ENCODE measurements at regions not wholly inside any gene's neighbourhood (a gene's known extent, or its start where the extent isn't known, plus 50 kb on each side); places are given as distances from the start of the nearest gene placed in this dataset.
A peak's percentile ranks its signal among the peaks of the same experiment; 100 is the strongest.

DNA sequence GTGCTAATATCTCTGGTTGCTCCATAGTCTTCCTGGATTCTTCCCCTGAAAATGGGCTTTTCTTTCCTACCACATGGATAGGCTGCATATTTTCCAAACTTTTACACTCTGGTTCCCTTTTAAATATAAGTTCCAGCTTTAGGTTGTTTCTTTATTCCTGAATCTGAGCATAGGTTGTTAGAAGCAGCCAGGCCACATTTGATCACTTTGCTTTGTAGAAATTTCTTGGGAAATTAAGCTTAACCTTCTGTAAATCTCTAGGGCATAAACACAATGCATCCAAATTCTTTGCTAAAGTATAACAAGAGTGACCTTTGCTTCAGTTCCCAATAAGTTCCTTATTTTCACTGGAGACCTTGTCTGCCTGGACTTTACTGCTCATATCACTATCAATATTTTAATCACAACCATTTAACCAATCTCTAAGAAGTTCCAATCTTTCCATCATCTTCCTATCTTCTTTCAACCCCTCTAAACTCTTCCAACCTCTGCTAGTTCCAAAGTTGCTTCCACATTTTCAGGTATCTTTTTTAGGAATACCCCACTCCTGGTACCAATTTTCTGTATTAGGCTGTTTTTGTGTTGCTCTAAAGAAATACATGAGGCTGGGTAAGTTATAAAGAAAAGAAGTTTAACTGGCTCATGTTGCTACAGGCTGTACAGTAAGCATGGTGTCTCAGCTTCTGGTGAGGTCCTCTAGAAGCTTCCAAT lies 389.6 kb upstream of the HS6ST1 start:
- DNase-seq (ENCODE audit: low spot score): no peak
- intact Hi-C loops (cut with DNase I): no loop called here

DNA sequence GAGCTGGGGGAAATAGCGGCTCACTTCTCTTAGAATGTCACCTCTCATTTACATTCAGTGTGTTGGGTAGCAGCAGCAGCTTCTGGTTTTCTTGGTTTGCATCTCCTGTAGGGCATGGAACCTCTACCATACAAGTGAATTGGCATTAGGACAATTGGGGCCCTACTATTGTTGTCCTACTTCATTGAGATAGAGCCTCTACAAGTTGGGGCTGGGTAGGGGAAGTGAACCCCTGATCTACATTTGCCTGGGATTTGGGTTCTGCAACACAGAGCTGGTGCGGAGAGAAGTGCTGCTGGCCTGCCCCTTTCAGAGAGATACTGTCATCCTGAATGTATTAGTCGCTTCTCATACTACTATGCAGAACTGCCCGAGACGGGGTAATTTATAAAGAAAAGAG lies 391.6 kb upstream of the HS6ST1 start:
- DNase-seq (ENCODE audit: low spot score): no peak
- intact Hi-C loops (cut with DNase I): no loop called here

DNA sequence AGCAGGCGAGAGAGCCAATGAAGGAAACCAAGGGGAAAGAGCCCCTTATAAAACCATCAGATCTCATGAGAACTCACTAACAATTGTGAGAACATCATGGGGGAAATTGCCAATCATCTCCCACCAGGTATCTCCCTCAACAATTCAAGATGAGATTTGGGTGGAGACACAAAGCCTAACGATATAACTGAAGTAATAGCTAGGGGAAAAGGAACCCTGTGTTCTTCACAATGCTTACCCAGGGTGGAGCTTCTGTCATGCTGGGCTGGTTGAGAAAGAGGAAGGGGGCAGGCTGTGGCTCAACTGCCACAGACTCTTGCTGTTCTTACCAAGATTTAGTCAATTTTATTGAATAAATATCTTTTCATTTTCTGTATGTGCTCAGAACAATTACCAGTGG lies 392.1 kb upstream of the HS6ST1 start:
- no peak for DNase-seq (ENCODE audit: low spot score)
- intact Hi-C loops (cut with DNase I): no loop called here

DNA sequence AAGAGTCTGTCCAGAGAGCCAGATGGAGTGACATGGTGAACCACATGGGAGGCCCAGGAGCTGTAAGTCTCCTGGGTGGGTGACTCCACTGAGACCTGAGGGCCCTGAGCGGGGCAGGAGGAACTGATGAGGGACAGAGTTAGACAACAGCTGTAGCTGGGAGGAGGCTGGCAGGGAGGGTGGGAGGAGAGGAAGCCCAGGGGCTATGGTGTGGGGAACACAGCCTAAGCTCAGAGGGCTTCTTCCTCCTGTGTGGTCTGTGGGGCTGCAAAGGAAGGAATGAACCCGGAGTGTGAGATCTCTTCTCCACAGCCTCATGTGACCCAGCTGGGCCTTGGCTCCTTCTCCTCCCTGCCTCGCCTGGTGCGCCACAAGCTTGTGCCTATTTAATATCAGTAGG lies 395.6 kb upstream of the HS6ST1 start:
- intact Hi-C loops (cut with DNase I): no loop called here
- peak; percentile 63 for DNase-seq (ENCODE audit: low spot score)

DNA sequence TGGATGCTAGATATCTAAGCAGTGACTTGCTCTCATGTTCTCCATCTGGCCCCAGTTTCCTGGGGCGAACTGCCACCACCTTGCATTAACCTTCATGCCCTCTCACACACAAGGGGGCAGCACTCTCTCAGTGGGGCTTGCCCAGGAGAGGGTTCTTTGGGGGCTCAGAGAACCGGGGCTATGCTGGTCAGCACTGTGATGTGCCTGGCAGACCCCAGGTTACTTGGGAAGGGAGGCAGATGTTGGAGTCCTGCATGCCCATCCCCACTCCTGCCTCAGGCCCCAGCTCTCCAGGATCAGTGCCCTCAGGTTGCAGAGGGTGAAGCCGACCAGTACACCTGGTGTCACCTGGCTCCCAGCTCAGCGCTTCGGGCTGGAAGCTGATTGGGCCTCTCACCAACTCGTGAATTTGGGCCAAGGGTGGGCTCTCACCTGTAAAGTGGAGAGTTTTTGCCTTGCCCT lies 396.2 kb upstream of the HS6ST1 start:
- peak; percentile 54 for DNase-seq (ENCODE audit: low spot score)

DNA sequence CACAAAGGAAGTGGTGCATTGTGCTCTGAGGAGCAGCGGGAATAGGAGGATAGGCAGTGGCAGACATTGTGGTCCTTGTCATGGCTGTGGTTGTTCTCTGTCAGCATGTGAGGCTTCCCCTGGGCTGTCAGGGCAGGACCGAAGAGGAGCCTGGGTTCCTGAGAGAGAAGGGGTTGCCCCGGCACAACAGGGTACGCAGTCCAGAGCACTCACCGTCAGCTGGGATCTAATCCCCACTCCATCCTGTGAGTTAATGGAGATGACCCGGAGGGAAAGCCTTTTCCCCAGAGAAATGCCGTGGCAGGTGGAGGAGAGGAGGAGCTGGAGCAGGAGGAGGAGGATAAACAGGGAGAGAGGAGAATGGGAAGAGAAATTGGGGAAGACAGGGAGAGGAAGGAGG lies 396.7 kb upstream of the HS6ST1 start:
- intact Hi-C loops (cut with DNase I): no loop called here
- DNase-seq (ENCODE audit: low spot score): peak; percentile 53

More for the DNA sequence above, 396.2 kb upstream of the HS6ST1 start:
- intact Hi-C loops (cut with DNase I): no loop called here

DNA sequence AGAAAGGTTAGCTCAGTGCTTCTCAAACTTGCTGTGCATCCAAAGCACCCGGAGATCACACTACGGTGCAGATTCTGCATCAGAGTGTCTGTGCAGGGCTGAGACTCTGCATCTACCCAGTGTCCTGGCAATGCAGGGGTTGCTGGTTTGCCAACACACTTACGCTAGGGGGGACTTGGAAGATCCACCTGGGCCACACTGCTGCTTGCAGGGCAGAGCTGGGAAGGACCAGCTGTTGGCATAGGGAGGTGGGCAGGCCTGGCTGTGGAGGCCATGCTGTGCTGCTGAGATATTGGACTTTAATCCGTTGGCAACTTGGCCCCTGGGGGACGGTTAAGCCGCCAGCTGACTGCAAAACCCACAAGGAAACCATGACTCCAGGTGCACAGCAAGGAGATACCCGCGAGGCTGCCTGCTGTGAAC lies 397.6 kb upstream of the HS6ST1 start:
- peak; percentile 65 for DNase-seq (ENCODE audit: low spot score)
- intact Hi-C loops (cut with DNase I): no loop called here

DNA sequence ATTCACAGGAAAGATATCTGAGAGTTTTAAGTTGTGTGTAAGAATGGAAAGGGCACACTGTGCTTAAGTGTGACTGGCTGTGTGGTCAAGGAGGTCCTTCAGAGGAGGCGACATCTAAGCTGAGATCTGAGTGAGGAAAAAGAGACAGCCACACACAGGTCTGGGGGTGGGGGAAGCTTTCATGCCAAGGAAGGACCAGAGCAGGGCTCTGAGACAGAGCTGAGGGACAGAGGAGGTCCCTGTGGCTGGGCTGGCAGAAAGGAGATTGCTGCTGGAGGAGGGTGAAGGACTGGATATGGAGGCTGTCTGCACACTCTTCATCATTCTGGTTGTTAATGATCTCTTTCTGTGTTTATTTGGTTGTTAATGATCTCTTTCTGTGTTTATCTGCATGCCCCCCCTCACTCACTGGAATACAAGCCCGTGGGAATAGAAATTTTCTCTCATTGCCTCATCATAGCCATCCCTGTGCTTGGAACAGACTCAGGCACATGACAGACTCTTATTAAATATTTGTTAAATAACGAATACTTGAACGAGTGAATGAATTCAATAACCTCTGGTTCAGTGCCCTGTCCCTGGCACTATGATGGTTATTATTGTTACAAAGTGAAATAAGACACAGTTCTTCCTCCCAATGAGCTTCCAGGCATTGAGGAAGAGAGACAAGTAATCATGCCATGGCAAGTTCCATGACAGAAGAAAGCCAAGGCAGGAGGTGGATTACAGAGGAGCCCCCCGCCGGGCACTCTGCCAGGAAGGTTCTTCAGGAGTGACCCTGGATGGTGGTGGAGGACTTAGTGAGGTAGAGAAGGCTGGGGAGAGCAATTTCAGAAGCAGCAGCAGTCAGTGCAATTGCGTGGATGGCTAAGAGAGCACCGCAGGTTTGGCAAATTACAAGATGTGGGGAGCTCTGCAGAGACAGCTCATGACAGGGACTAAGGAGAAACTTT lies 399.4 kb upstream of the HS6ST1 start:
- no peak for DNase-seq (ENCODE audit: low spot score)
- intact Hi-C loops (cut with DNase I): no loop called here

DNA sequence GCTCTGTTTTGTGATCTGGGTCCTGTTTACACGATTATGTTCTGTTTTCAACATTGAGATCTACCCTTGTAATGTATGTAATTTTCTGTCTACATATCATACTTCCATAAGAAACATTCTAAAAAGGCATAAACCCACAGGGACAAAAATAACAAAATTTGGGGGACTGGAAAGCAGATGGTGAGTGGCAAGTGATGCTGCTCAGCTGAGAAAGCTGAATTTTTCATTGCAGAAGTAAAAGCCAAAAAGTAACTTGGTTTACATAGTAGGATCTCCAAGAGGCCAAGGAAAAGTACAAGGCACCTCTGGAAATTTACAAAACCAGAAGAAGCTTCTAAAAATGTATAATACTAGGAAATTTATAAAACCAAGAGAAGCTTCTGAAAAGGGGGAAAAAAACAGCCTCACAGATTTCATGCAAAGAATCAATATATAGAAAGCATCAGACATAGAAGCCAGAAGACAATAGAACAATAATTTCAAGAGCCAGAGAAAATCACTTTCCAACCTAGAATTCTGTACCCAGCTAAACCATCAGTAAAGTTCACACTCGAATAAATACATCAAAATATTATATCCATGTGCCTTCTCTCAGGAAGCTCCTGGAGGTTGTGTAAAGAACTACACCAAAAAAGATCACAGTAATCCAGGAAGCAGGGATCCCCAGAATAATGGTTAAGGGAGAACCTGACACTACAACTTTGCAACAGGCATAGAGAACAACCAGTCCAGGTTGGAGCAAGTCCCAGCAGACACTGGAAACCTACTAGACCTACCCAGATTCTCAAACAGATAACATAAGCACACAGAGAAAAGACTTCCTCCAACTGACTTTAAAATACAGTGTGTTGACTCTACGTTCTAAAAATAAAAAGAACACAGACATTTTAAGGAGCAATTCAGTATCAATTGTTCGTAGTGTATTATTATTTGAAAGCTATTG lies 401.7 kb upstream of the HS6ST1 start:
- DNase-seq (ENCODE audit: low spot score): no peak
- intact Hi-C loops (cut with DNase I): no loop called here

DNA sequence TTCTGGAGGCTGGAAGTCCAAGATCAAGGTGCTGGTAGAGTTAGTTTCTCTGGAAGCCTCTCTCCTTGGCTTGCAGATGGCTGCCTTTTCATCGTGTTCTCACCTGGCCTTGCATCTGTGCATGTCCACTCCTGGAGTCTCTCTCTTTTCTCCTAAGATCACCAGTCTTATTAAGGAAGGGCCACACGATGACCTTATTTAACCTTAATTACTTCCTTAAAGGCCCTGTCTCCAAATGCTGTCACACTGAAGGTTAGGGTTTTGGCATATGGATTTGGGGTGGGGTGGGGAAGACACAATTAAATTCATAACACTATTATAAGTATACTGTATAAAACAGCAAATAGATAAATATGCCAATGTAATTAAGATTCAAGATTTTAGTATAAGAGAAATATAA lies 402.4 kb upstream of the HS6ST1 start:
- intact Hi-C loops (cut with DNase I): no loop called here

DNA sequence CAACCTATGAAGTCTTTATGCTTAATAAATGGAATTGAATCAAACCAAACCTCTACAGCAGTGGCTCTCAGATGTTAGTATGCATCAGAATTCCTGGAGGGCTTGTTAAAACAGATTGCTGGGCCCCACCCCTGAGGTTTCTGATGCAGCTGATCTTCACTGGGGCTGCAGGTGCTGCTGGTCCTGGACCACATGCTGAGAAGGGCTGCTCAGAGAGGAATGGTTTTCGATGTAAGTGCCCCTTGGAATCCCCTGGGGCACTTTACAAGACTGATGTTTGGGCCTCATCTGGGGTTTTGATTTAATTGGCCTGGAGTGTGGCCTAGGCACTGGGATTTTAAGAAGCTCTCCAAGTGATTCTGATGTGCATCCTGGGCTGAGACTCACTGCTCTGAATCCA lies 403.8 kb upstream of the HS6ST1 start:
- intact Hi-C loops (cut with DNase I): no loop called here
- DNase-seq (ENCODE audit: low spot score): no peak

More for the DNA sequence above, 402.4 kb upstream of the HS6ST1 start:
- no peak for DNase-seq (ENCODE audit: low spot score)

DNA sequence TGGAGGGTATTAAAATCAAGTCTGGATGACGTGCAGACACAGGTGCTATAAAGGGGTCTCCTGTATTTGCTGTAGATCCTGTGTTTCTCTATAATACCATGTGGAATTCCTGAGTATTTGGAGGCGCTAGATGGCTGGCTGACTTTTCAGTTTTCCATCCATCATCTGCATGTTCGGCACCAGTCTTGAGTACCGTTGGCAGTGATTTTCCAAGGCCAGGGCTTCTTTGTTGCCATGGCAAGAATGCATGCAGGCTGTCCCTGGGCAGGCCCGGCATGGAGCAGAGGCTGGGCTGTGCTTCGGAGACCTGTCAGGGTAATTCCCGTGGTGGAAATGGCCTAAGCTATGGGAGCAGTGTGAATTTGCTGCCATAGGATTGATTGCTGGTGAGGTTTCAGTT lies 405.9 kb upstream of the HS6ST1 start:
- DNase-seq (ENCODE audit: low spot score): no peak
- intact Hi-C loops (cut with DNase I): no loop called here

DNA sequence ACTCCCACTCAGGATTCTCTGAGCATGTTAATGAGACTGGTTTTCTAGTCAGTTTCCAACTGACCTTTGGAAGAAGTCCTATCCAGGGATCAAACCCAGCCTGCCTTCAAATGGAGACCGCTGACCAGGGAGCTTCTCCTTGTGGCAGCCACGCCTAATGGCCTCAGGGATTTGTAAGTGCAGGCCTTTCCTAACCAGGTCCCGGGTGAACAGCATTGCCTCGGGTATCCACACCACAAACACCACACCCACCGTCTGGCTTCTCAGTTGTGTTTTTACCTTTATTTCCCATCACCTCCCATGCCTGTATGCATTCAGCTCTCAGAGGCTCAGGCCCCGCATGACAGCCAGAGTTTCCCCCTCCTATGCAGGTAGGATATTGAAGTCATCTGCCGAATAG lies 406.3 kb upstream of the HS6ST1 start:
- no peak for DNase-seq (ENCODE audit: low spot score)
- intact Hi-C loops (cut with DNase I): no loop called here

DNA sequence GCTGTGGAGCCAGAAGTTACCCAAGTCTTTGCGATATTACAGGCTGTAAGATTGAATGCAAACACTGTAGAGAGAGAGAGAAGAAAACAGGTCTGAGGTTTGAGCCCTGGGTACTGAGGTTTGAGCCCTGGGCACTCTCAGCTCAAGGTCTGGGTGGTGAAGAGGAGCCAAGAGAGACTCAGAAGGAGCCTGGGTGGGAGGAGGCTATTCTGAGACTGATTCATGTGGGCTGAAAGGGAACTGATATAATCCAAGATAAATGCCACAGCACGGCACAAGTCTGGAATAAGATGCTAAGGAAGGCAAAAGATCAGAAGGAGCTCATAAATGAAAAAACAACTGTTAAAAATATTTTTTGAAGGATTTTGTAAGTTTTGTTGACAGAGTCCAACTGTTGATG lies 407.6 kb upstream of the HS6ST1 start:
- intact Hi-C loops (cut with DNase I): no loop called here
- DNase-seq (ENCODE audit: low spot score): no peak

DNA sequence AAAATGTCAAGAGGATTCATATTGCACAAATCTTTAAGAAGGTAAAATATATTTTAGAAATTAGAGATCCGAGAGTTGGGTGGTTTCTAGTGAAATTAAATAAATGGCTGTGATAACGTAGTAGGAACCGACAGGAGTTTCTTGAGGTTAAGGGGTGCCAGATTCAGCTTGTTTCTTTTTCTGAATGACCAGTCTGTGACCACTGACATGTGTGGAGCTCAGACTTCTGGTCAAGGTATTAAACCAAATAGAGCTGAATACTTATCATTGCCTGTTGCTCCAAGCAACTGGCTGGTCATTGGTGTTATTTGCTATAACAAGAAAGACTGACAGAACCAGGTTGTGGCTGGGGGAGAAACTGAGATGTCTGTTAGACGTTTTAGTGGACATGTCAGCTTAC lies 408.2 kb upstream of the HS6ST1 start:
- no peak for DNase-seq (ENCODE audit: low spot score)
- intact Hi-C loops (cut with DNase I): no loop called here

DNA sequence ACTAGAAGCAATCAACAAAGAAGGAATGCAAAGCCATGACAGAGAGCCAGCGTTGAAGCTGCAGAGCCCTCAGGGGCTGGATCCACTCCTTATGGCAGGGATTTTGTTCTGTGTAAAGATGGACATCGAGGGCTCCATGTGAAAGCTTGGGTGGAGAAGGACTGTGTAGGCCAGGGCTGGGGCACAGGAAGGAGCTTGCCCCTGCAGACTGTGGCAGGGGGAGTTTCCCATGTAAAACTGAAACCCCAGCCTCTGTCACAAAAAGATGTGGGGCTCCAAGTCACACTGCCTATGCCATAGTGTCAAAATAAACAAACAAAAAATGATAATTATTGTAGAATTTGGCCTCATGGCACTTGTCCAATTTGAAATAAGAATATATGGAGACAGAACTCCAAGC lies 408.7 kb upstream of the HS6ST1 start:
- intact Hi-C loops (cut with DNase I): no loop called here
- DNase-seq (ENCODE audit: low spot score): no peak

DNA sequence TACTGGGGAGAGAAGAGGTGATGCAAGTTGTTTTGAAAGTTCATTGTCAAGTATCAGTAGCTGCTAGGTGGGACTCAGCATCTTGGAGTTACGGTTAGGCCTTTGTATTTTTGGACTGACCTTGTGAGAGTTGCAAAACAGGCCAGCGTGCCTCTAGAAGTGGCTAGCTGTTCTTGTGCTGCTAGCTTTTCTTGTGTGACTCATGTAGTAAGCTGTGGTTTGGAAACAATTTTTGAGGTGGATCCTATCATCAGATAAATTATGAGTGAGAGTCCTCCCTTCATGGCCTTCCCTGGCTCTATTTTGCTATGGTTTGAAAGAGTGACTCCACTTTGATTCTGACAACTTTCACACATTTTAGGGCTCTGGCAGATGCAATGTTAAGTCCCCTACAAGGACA lies 409.2 kb upstream of the HS6ST1 start:
- DNase-seq (ENCODE audit: low spot score): no peak
- intact Hi-C loops (cut with DNase I): no loop called here

DNA sequence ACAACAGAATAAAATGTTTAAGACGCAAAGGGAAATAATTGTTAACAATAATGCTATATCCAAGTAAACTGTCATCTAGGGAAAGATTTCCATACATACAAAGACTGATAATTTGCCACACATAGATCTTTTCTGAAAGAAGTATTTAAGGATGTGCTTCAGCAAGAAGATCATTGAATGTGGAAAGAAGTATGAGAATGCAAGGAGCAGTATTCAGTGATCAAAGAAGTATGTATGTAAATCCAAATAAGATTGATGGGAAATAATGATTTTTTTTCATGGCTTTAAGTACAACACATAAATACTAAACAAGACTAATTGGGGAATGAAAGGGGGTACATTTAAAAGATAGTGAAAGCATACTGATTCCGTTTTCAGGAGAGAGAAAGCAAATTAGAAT lies 410.4 kb upstream of the HS6ST1 start:
- no peak for DNase-seq (ENCODE audit: low spot score)
- intact Hi-C loops (cut with DNase I): no loop called here

DNA sequence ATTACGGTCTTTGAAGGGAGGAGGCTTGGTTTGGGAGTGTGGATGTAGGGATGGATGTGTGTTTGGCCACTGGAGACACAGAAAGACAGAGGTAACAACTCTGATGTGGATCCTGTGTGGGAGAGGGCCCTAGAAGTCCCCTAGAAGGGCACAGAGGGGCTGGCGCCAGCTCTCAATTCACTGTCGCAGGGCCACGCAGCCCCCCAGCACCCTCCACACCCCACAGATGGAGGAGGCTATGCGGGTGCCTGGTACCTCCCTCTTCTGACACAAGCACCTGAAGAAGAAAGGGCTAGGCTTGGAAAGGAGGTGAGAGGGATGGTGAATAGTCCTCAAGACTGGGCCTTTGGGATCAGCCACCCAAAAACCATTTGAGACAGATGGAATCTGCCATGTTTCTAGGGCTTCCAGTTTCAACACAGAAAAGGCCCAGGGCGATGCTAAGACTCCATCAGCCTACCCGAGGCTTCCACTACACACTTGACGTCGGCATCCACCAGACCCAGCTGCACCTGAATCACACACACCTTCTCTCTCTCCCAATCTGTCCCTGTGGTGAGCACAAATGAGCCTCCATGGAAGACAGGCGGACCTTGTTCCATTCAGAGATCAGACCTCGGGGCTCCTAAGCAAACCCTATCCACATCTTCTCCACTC lies 413.5 kb upstream of the HS6ST1 start:
- DNase-seq (ENCODE audit: low spot score): peak; percentile 71
- intact Hi-C loops (cut with DNase I): loop anchor here (10.0 kb wide), 3 partner anchors 513 to 1193 kb away; no protein-coding TSS in a partner anchor
